Renal cortical epithelial cell (primary cell): ENCODE measurements at regions not wholly inside any gene's neighbourhood (a gene's known extent, or its start where the extent isn't known, plus 50 kb on each side); places are given as distances from the start of the nearest gene placed in this dataset.
A peak's percentile ranks its signal among the peaks of the same experiment; 100 is the strongest.
"Not testable (repeated sequence)": the region's sequence is repeated elsewhere in the genome, so short reads cannot be mapped to it uniquely, and the experiment has no call there.

ENCODE experiments used
- DNase-seq: peaks from one replicate; pipeline ENCODE4 v3.0.0-alpha.2; 2011; ENCODE audit warnings: low read depth

GRCh38 chr14:45976001-45976400, 675.6 kb downstream of the RPL10L start:
- no peak for DNase-seq

DNA sequence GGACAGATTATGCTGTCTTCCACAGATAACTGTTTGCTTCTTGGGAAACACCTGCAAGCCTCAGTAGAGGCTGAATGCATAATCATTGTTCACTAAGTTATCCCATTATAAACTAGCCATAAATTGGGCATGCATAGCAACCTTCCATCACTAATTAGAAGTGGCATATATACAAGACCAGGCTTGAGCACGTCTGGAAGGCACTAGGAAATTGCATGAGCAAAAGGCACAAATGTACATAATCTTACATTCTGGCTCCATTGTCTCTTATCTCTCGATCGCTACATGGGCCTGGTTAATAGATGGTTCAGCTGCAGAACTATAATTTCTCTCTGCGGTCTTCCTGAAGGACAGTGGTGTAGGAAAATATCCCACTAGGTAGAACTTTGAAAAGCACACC, 679.2 kb downstream of the RPL10L start:
- DNase-seq: no peak

- DNase-seq: peak; percentile 61
Observed at GRCh38 chr14:45970621-45971020, 681.0 kb downstream of the RPL10L start.

DNA sequence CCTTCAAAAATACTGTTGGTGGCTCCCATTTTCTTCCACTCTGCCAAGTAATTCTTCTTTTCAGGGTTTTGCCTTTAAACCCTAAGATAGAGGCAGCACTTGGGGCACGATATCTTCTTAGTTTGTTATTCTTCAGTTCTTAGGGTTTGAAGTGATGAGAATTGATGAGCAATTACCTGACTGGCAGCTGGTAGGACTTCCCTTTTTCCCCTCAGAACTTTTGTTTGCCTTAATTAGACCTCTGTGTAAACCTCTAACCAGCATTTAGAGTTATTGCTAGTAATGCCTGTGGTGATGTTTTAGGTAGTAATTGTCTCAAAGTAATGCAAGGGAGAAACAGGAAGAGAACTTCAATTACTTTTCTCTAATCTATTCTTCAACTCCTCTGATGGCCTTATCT, 683.5 kb downstream of the RPL10L start:
- DNase-seq: no peak

DNA sequence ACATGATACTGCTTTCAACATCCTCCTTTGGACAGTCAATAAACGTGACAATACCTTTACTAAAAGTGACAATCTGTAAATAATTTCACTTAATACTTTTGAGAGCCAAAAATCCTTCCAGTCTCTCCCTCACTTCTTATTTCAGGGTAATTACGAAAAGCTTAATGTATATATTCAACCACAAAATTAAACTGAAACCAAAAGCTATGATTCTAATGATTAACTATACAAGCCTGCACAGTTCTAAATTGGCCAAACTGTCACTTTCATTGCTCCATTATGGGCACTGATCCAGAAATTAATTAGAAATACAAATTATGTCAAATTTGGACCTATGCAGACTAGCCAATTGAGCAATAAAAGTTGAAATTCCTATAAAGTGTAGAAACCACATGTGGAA, 696.5 kb upstream of the MIS18BP1 start:
- no peak for DNase-seq

DNA sequence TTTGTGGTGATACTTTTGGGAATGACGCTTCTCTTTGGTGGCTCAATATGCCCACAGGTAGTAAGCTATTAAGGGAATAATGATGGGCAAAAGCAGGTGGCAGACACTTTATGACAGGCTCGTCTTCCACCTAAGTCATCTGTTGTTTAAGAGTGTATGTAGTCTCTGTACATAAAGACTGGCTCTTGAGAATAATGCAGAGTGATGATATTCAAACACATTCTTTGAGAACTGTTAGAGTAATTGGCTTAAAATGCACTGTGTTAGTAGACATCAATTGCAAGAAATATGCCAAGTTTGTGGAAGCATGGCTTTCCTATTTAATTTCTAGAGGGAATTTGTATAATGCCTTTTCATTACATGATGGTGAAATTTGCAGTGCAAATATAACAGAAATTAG, 694.8 kb upstream of the MIS18BP1 start:
- DNase-seq: no peak

- DNase-seq: no peak
Observed at GRCh38 chr14:45946251-45946650, 693.2 kb upstream of the MIS18BP1 start.

- no peak for DNase-seq
Observed at GRCh38 chr14:45940318-45940717, 687.3 kb upstream of the MIS18BP1 start.

- DNase-seq: no peak
Observed at GRCh38 chr14:45939572-45939971, 686.6 kb upstream of the MIS18BP1 start.

DNA sequence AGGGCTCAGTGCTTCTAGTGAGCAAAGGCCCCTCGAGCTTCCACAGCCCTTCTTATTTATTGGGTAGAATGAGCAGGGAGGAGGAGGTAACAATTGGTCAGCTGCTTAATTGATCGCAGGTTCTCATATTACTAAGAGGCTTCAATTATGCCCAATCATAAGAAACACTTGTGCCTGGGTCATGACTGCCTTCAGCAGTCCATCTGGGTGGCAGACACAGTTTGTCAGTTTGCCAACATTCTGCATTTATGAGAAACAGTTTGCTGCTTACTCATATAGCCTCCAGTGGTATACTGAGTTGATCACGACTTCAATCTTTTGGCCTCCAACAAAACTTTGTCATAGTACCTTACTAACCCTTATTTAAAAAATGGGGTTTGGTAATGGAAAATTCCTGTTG, 667.0 kb upstream of the MIS18BP1 start:
- DNase-seq: peak; percentile 78

- no peak for DNase-seq
Observed at GRCh38 chr14:45916340-45916953, 663.4 kb upstream of the MIS18BP1 start.

- no peak for DNase-seq
Observed at GRCh38 chr14:45907782-45908181, 654.8 kb upstream of the MIS18BP1 start.

DNA sequence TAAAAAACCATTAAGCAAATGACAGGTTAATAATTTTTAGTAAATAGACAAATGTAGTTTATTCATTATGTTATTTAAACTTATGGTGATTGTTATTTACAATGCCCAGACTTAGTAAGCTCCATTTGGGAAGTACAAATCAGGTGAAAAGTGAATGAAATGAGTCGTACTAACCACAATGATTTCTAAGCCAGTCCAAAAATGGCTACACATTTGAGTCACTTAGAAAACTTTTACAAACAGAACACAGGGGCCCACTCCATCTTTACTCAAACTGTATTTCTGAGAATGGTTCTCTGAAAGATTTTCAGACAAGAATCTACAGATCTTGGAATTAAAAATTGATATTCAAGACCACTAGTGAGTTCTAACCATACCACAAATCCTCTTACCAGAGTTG, 653.3 kb upstream of the MIS18BP1 start:
- DNase-seq: peak; percentile 81

DNA sequence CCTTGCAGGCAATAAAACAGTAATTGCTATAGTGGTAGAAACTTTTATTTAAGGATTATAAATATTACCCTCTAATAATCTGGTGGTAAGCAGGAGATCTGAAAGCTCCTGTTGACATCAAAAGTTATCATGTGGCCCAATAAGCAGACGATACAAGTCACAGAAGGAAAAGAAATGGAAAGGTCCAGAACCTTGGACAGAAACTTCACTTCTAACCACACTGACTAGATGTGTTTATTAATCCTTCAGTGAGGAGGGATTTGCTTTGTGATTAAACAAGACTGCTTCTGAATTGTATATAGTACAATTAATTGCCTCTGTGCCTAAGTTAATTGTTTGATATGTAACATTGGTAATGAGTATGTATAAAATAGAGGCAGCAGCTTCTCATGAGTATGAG, 652.7 kb upstream of the MIS18BP1 start:
- peak; percentile 18 for DNase-seq

GRCh38 chr14:45904314-45904713, 651.3 kb upstream of the MIS18BP1 start:
- no peak for DNase-seq

GRCh38 chr14:45902241-45902640, 649.2 kb upstream of the MIS18BP1 start:
- DNase-seq: no peak

DNA sequence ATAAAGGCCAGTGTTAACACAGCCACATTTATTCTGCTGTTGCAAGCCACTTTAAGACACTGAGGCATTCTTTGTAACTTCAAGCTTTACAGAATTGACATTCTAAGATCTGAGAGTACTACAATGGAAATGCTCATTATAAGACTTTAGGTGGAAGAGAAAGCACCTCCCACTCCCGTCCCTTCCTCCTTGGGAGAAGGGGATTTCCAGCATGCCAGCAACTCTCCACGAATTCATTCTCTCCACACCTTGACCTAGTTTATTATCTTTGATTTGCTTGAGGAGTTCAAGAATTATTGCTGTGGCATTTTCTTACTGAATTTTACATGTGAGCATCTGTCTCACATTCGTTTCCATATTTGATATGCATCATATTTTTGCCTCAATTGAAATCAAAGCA, 644.4 kb upstream of the MIS18BP1 start:
- no peak for DNase-seq

DNA sequence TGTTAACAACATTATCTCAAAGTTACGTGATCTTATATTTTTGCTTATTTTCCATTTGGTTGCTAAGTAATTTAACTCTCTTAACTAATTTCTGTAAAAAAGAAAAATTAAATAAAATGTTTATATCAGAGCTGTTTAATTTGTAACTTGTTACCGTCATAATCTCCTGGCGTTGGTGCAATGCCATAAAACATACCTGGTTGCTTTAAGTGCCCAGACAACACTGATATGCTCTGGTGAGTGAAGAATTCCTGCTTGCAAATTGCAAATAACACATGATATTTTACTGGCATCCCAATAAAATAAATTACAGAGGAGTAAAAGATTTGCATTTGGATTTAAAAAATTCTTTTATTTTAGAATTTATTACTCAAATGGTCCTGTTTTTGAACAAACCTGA, 640.1 kb upstream of the MIS18BP1 start:
- peak; percentile 21 for DNase-seq

DNA sequence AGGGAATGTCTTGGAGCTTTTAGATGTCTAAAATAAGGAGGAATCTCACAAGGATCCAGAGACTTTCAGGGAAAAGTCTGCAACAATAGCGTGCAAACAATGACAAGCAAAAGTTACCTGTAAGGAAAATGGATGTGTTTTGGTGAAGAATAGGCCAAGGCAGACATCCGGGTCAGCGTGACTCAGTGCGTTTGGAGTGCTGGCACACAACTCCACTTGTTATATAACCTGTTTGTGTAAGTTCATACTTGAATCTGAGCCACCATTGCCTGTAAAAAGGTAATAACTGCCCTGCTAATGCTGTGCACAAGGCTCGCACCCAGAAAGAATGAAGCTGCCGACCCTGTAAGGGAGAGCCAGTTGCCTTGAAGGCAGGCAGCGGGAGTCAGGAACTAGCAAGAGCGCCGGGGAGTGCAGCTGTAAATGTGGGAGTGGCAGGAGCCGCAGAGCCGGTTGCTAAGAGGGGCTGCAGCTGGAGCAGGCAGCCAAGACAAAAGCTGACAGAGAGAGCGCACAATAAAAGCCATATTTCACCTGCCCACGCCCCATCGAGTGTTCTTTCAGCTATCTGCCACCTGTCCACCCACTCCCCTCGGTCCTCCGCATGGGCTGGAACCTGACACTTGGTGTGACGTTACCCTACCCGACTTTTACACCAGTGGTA, 638.5 kb upstream of the MIS18BP1 start:
- DNase-seq: peak; percentile 72

DNA sequence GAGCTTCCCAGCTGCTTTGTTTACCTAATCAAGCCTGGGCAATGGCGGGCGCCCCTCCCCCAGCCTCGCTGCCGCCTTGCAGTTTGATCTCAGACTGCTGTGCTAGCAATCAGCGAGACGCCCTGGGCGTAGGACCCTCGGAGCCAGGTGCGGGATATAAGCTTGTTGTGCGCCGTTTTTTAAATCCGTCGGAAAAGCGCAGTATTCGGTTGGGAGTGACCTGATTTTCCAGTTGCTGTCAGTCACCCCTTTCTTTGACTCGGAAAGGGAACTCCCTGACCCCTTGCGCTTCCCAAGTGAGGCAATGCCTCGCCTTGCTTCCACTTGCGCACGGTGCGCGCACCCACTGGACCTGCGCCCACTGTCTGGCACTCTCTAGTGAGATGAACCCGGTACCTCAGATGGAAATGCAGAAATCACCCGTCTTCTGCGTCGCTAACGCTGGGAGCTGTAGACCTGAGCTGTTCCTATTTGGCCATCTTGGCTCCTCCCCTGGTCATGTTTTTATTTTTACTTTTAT, 635.8 kb upstream of the MIS18BP1 start:
- not testable (repeated sequence) for DNase-seq

DNA sequence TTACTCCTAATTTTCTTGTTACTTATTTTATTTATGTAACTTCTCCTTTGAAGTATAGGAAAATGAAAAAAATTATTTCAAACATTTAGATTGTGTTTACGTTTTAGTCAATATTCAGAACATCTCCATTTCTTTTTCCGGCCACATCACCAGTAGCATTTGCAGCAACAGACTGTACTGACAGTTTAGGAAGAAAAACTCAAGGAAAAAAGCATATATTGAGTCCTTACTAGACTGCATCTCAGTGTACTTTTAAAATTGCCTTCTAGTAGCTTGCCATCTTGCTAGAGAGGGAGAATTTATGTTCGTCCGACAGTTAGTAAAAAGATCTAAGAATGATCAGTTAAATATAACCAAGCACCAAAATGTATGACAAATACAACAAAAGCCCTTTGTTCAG, 625.0 kb upstream of the MIS18BP1 start:
- no peak for DNase-seq

DNA sequence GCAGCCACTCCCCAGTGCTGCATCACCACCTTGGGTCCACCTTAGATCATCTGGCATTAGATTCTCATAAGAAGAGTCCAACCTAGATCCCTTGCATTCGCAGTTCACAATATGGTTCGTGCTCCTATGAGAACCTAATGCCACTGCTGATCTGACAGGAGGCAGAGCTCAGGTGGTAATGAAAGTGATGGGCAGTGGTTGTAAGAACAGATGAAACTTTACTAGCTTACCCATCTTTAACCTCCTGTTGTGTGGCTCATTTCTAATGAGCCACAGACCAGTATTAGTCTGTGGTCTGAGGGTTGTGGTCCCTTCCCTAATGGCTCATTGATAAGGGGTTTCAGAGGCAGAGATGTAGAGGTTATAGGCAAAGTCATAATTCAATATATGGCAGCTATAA, 615.9 kb upstream of the MIS18BP1 start:
- no peak for DNase-seq

DNA sequence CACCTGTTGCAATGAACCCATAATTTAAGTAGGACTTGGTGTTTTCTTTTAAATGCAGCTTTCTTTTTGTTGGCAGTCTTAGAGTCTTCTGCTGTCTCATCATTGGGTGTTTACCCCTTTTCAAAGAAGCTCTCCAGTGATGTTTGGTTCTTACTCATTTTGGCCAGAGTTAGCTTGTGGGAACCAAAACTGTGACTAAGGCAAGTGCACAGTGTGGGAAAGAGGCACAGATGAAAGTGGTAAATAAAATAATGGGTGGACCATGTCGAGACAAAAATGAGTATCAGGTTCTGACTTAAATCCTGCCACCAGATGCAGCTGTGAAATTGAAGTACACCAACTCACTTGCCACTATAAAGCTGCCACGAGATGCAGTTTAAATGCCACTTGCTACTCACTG, 615.4 kb upstream of the MIS18BP1 start:
- DNase-seq: no peak
